Heart right ventricle (tissue), 16 donors: ENCODE measurements at regions not wholly inside any gene's neighbourhood (a gene's known extent, or its start where the extent isn't known, plus 50 kb on each side); places are given as distances from the start of the nearest gene placed in this dataset.
A peak's percentile ranks its signal among the peaks of the same experiment; 100 is the strongest.

ENCODE experiments used
- ATAC-seq, 8 donors: fragments of 200-7000 bp; cut with Tn5 transposase; one replicate each; pipeline ENCODE4 v1.9.1; 2020; ENCODE audit warnings: mild to moderate bottlenecking in 8 of 8, moderate library complexity in 8 of 8, moderate number of reproducible peaks in 1 of 8
- DNase-seq, 2 donors: peaks; one replicate each; pipeline ENCODE4 v3.0.0-alpha.2; 2020
- H3K27ac ChIP-seq, 10 donors: fragments of 200-600 bp; sonication (generic) in 2 of 10; one replicate each; pipeline versions ENCODE4 v1.5.0 to v1.8.0; 2020 to 2022; ENCODE audit warnings: mild to moderate bottlenecking in 3 of 10
- H3K27me3 ChIP-seq, 7 donors: fragments of 200-600 bp; one replicate each; pipeline ENCODE4 v1.8.0; 2021 to 2022; ENCODE audit warnings: mild to moderate bottlenecking in 2 of 7
- H3K36me3 ChIP-seq, 9 donors: fragments of 200-600 bp; sonication (generic) in 1 of 9; one replicate each; pipeline versions ENCODE4 v1.5.0 to v1.8.0; 2020 to 2022; ENCODE audit warnings: mild to moderate bottlenecking in 2 of 9
- H3K4me1 ChIP-seq, 9 donors: fragments of 200-600 bp; sonication (generic) in 1 of 9; one replicate each; pipeline versions ENCODE4 v1.5.0 to v1.8.0; 2020 to 2022; ENCODE audit warnings: mild to moderate bottlenecking in 4 of 9
- H3K4me3 ChIP-seq, 10 donors: fragments of 200-600 bp; sonication (generic) in 2 of 10; one replicate each; pipeline versions ENCODE4 v1.5.0 to v1.8.0; 2020 to 2022; ENCODE audit warnings: mild to moderate bottlenecking in 7 of 10, moderate library complexity in 2 of 10
- H3K9me3 ChIP-seq, 11 donors: fragments of 200-600 bp in 10 of 11; sonication (generic) in 2 of 11; one replicate each; pipeline versions ENCODE4 v1.5.0 to v1.8.0; 2013 to 2022; ENCODE audit warnings: mild to moderate bottlenecking in 2 of 11, control low read depth in 1 of 11, moderate library complexity in 1 of 11
- WGBS, 2 donors: extraction: QIAGEN DNeasy Blood & Tissue Kit; methylation state at CpG; one replicate each; pipeline ENCODE4 v1.1.7; 2013; ENCODE audit warnings: inconsistent platforms in 1 of 2; 5-methylcytosine and 5-hydroxymethylcytosine counted together
- intact Hi-C, 10 donors: fragments of 100-400 bp; cut with DNase I; formaldehyde crosslinking; loops; one replicate each; pipeline versions ENCODE4 v1.11.1 to v1.14.2; 2022
- TF ChIP-seq, protein P1 (sequence below), 9 donors: fragments of 200-600 bp; sonication (generic) in 2 of 9; IDR thresholded peaks; one replicate each; pipeline versions ENCODE4 v1.5.0 to v1.8.0; 2021 to 2022; ENCODE audit warnings: antibody characterized with exemption in 9 of 9, mild to moderate bottlenecking in 5 of 9, moderate library complexity in 1 of 9
- donor health status: Arrhythmogenic right ventricular cardiomyopathy.
- donor health status: ischemic (EF 13 %, LVEDD 7.1; RV severe dilation, severe dysfunction).
- donor health status: healthy with polysubstance abuse.
- donor health status: DM: no; HTN: yes; CAD: no.
- donor health status: DM: no; HTN: no; CAD: no.
- donor health status: ischemic (EF 25% LVEDD 6.9; RV normal size, moderate dysfunction).
- donor health status: ischemic (EF 25% LVEDD 5.7; RV mildly dilated, moderate dysfunction).
- donor health status: healthy.
- donor health status: DM: yes; HTN: yes; CAD: no.
- donor health status: Ischemic cardiomyopathy.
- donor health status: ischemic (EF 35%, LVEDD 5.7; RV mildly dilated, moderate dysfunction).
- donor health status: nonischemic (EF 11% LVEDD 7.7; RV severe dilation, severe dysfunction).
- donor health status: DM: yes; HTN: yes; CAD: no.
- donor health status: PGD.
- donor health status: ischemic (EF 29% LVEDD 5.4; RV normal size, mild dysfunction).
- donor health status: nonischemic (EF 23%, LVEDD 6.1; RV moderate dilation, normal function).

DNA sequence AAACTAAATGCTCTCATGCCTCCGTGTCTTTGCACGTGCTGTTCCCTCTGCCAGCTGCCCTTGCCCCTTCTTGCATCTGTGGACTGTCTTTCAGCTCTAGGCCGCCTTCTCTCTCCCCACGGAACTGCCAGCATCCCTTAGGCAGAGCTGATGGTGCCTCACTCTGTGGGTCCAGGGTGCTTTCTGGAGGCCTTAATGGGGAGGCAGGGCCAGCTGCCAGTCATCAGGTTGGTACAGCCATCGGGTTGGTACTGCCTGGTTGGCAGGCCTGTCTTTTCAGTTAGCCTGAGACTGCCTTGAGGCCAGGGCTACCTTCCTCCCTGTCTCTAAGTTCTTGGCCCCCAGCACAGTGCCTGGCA is 61.4 kb upstream of the TARBP1 start:
- TF ChIP-seq, protein P1, sequence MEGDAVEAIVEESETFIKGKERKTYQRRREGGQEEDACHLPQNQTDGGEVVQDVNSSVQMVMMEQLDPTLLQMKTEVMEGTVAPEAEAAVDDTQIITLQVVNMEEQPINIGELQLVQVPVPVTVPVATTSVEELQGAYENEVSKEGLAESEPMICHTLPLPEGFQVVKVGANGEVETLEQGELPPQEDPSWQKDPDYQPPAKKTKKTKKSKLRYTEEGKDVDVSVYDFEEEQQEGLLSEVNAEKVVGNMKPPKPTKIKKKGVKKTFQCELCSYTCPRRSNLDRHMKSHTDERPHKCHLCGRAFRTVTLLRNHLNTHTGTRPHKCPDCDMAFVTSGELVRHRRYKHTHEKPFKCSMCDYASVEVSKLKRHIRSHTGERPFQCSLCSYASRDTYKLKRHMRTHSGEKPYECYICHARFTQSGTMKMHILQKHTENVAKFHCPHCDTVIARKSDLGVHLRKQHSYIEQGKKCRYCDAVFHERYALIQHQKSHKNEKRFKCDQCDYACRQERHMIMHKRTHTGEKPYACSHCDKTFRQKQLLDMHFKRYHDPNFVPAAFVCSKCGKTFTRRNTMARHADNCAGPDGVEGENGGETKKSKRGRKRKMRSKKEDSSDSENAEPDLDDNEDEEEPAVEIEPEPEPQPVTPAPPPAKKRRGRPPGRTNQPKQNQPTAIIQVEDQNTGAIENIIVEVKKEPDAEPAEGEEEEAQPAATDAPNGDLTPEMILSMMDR (IDR thresholded peaks at IDR 0.05), result no peak
- intact Hi-C loops, result loop anchor here in 3 of 10 donors (5.0 to 10.0 kb wide), 3 partner anchors 42 to 54 kb away; no protein-coding TSS in a partner anchor
- WGBS, 2 donors, result 84 to 88% methylated on average over 5 of the region's 5 CpGs
- Histone ChIP-seq H3K4me1 (peaks cover 45 to 99% (median 81%) of the 10 kb centered on the region in 9 donors), H3K36me3 (no peaks in the 10 kb centered on the region), H3K9me3 (no peaks in the 10 kb centered on the region), H3K27me3 (no peaks in the 10 kb centered on the region), H3K4me3 (no peak overlapping the region), H3K27ac (peak overlapping the region in 9 of 10 donors; percentile 94 to 99 (median 98))
- no peak for DNase-seq
- ATAC-seq, result no peak

DNA sequence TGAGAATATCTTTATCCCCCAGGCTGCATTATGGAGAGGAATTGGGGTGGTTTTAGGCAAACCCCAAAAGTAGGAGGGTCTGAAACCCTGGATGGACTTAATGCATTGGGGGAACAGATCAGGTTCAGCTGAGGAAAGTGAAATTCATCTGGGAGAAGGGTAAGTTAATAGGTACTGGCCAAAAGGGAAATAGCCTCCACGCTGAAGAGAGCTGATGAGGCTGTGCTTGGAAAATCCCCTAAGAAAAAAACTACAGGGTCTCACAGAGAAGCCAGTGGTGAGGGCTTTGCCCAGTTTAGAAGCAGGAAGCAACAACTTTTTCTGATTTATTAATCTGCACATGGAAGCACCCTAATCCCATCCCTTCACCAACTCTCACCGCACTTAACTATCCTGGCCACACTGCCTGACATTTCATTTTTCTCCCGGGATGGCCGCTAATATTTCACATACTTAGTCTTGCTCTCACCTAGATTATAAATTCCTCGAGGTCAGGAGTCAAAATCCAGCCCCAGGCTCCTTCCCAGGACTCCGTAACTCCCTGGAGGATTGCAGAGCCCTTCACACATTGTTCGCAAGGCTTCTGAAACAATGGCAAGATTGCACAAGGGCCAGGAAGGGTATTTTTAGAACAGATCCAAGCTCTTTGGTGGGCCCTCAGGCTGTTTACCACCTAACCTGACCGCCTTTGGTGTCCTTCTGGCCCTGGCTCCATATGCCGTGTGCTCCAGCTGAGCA is 60.9 kb upstream of the TARBP1 start:
- Histone ChIP-seq H3K27me3 (no peaks in the 10 kb centered on the region), H3K27ac (peak overlapping the region; percentile 57 to 99 (median 97)), H3K9me3 (no peaks in the 10 kb centered on the region), H3K4me1 (peaks cover 41 to 99% (median 82%) of the 10 kb centered on the region in 9 donors), H3K4me3 (no peak overlapping the region), H3K36me3 (no peaks in the 10 kb centered on the region)
- 76 to 78% methylated on average over 9 of the region's 9 CpGs for WGBS, 2 donors
- TF ChIP-seq, protein P1 (IDR thresholded peaks at IDR 0.05), result no peak
- DNase-seq (no peak), ATAC-seq (no peak)
- intact Hi-C loops, result loop anchor here (2.0 to 10.0 kb wide), 12 partner anchors 42 to 457 kb away; no protein-coding TSS in a partner anchor

DNA sequence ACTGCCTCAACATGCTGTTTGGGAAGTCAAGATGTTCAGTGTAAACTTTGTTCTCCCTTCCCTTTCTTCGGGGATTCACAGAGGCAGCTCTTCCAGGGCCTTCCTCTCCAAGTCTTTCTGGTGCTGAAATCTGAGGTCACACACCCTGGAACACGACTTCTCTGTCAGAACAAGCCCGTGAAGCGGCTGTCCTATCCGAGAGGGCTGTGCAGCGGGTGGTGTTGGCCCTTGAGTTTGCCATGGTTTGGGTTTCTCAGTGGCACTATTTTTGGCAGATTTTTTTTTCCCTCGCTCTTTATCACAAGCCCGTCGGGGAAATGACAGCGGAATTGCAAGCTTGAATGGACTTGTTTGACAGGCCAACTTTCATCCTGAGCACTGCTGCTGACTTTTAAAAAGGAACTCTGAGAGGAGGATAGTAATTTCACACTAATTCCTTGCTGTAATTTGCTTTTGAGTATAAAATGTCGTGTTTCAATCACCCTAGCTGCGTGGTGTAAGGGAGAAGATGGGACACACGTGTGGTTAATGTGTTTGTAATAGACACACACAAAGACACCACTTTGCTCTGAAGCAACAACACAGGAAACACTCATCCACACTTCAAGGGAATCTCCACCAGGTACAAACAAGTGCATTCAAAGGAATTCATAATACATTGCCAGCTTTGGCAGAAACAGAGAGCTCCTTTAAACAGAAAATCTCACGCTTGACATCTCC is 60.1 kb upstream of the TARBP1 start:
- intact Hi-C loops, result loop anchor here in 7 of 10 donors (2.0 to 10.0 kb wide), 10 partner anchors 42 to 458 kb away; no protein-coding TSS in a partner anchor
- Histone ChIP-seq H3K9me3 (no peaks in the 10 kb centered on the region), H3K36me3 (no peaks in the 10 kb centered on the region), H3K27ac (peak overlapping the region; percentile 57 to 99 (median 97)), H3K4me1 (peaks cover 43 to 99% (median 83%) of the 10 kb centered on the region in 9 donors), H3K4me3 (no peak overlapping the region), H3K27me3 (no peaks in the 10 kb centered on the region)
- DNase-seq (peak; percentile 56 to 70), ATAC-seq (peak in 7 of 8 donors; percentile 10 to 70 (median 28))
- WGBS, 2 donors, result 25 to 43% methylated on average over 14 of the region's 14 CpGs
- TF ChIP-seq, protein P1 (IDR thresholded peaks at IDR 0.05), result no peak

DNA sequence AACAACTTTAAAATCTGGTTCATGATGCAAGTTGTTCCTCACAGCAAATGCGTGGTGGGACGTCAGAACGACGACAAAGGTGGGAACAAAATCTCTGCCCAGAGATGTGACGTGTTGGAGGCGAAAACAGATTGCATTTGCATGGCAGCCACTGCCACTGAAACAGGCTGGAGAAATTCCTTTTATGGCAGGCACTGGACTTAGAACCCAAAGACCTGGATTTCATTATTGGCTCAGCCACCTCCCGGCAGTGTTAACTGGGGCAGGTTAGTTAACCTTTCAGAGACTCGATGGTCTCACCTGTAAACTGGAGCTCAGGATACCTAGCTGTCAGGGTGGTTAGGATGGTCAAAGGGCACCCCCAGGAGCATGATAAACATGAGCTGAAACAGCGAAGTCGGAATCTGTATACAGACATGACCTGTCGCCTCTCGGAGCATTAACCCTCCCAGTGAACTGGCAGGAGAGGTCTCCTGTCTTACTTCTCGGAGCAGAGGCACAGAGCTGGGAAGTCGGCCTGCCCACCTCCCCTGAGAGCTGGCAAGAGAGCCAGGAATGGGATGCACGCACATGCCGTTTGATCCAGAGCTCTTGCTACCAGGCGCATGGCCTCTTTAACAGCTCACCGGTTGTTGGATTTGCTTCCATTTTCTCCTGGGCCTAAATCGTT is 59.2 kb upstream of the TARBP1 start:
- intact Hi-C loops, result loop anchor here in 7 of 10 donors (2.0 to 10.0 kb wide), 10 partner anchors 41 to 459 kb away; no protein-coding TSS in a partner anchor
- Histone ChIP-seq H3K9me3 (no peaks in the 10 kb centered on the region), H3K27ac (peak overlapping the region; percentile 57 to 99 (median 97)), H3K4me1 (peaks cover 45 to 99% (median 85%) of the 10 kb centered on the region in 9 donors), H3K27me3 (no peaks in the 10 kb centered on the region), H3K4me3 (no peak overlapping the region), H3K36me3 (no peaks in the 10 kb centered on the region)
- DNase-seq (no peak), ATAC-seq (no peak)
- TF ChIP-seq, protein P1 (IDR thresholded peaks at IDR 0.05), result no peak
- 69 to 73% methylated on average over 19 of the region's 19 CpGs for WGBS, 2 donors
